H9 (cell line): ENCODE measurements at regions not wholly inside any gene's neighbourhood (a gene's known extent, or its start where the extent isn't known, plus 50 kb on each side); places are given as distances from the start of the nearest gene placed in this dataset.
A peak's percentile ranks its signal among the peaks of the same experiment; 100 is the strongest.

Experiments used
- DNase-seq: peaks from one replicate; pipeline ENCODE4 v3.0.0-alpha.2; 2017
- H2AFZ ChIP-seq: one replicate; pipeline ENCODE4 v1.6.1; 2013; ENCODE audit warnings: mild to moderate bottlenecking, low read length, control low read depth, moderate library complexity
- H2AK5ac ChIP-seq: 2 replicates; pipeline ENCODE4 v1.6.1; 2013; ENCODE audit warnings: low read length, control low read depth, mixed read lengths; ENCODE audit not compliant: insufficient read length
- H2BK120ac ChIP-seq: one replicate; pipeline ENCODE4 v1.6.1; 2013; ENCODE audit warnings: low read depth, mild to moderate bottlenecking, low read length, control low read depth, inconsistent platforms; ENCODE audit not compliant: poor library complexity, severe bottlenecking
- H2BK12ac ChIP-seq: 2 replicates; pipeline ENCODE4 v1.6.1; 2013; ENCODE audit warnings: low read length, control low read depth, mixed read lengths, low read depth; ENCODE audit not compliant: insufficient read length
- H2BK15ac ChIP-seq: 2 replicates; pipeline ENCODE4 v1.6.1; 2013; ENCODE audit warnings: low read depth, low read length, control low read depth
- H2BK20ac ChIP-seq: one replicate; pipeline ENCODE4 v1.6.1; 2013; ENCODE audit warnings: low read depth, mild to moderate bottlenecking, low read length, control low read depth, inconsistent platforms; ENCODE audit not compliant: poor library complexity, severe bottlenecking
- H2BK5ac ChIP-seq: 2 replicates; pipeline ENCODE4 v1.6.1; 2013; ENCODE audit warnings: low read length, control low read depth, mixed read lengths; ENCODE audit not compliant: insufficient read length
- H3K14ac ChIP-seq: 2 replicates; pipeline ENCODE4 v1.6.1; 2013; ENCODE audit warnings: low read length, control low read depth; ENCODE audit not compliant: insufficient read depth
- H3K18ac ChIP-seq: 2 replicates; pipeline ENCODE4 v1.6.1; 2013; ENCODE audit warnings: low read depth, mild to moderate bottlenecking, mixed read lengths, low read length, control low read depth; ENCODE audit not compliant: insufficient read length
- H3K23ac ChIP-seq: 2 replicates; pipeline ENCODE4 v1.6.1; 2013; ENCODE audit warnings: low read length, control low read depth, mixed read lengths, low read depth; ENCODE audit not compliant: insufficient read length
- H3K23me2 ChIP-seq: 2 replicates; pipeline ENCODE4 v1.6.1; 2013; ENCODE audit warnings: low read depth, mild to moderate bottlenecking, mixed read lengths, low read length, control low read depth; ENCODE audit not compliant: insufficient read length, poor library complexity, severe bottlenecking
- H3K27ac ChIP-seq: 2 replicates; pipeline ENCODE4 v1.5.1; 2013; ENCODE audit warnings: low read length, control low read depth, mixed read lengths, low read depth; ENCODE audit not compliant: insufficient read length
- H3K27me3 ChIP-seq: 2 replicates; pipeline ENCODE4 v1.6.1; 2013; ENCODE audit warnings: low read length, control low read depth, inconsistent platforms; ENCODE audit not compliant: insufficient read depth
- H3K4ac ChIP-seq: 2 replicates; pipeline ENCODE4 v1.6.1; 2013; ENCODE audit warnings: low read depth, mild to moderate bottlenecking, control low read depth, inconsistent platforms, low read length, moderate library complexity
- H3K4me1 ChIP-seq: 2 replicates; pipeline ENCODE4 v1.6.1; 2013; ENCODE audit warnings: low read length, control low read depth, inconsistent platforms; ENCODE audit not compliant: insufficient read depth
- H3K4me2 ChIP-seq: 2 replicates; pipeline ENCODE4 v1.6.1; 2013; ENCODE audit warnings: low read length, control low read depth, mixed read lengths; ENCODE audit not compliant: insufficient read length, insufficient read depth
- H3K56ac ChIP-seq: 2 replicates; pipeline ENCODE4 v1.6.1; 2013; ENCODE audit warnings: low read depth, mild to moderate bottlenecking, mixed read lengths, low read length, control low read depth; ENCODE audit not compliant: insufficient read length
- H3K79me1 ChIP-seq: 2 replicates; pipeline ENCODE4 v1.6.1; 2013; ENCODE audit warnings: low read depth, mild to moderate bottlenecking, moderate library complexity, low read length, control low read depth, inconsistent platforms; ENCODE audit not compliant: insufficient read depth, poor library complexity, severe bottlenecking
- H3K79me2 ChIP-seq: 2 replicates; pipeline ENCODE4 v1.6.1; 2013; ENCODE audit warnings: low read length, control low read depth, inconsistent platforms; ENCODE audit not compliant: insufficient read depth
- H3K9ac ChIP-seq: 2 replicates; pipeline ENCODE4 v1.6.1; 2013; ENCODE audit warnings: low read length, control low read depth, mixed read lengths; ENCODE audit not compliant: insufficient read length; ENCODE audit errors: extremely low read depth
- H3K9me3 ChIP-seq: one replicate; pipeline ENCODE4 v1.6.1; 2013; ENCODE audit warnings: low read depth, low read length, inconsistent platforms; ENCODE audit not compliant: control insufficient read depth
- H3T11ph ChIP-seq: one replicate; pipeline ENCODE4 v1.6.1; 2013; ENCODE audit warnings: mild to moderate bottlenecking, low read length, control low read depth, inconsistent platforms
- H4K20me1 ChIP-seq: one replicate; pipeline ENCODE4 v1.6.1; 2013; ENCODE audit not compliant: control insufficient read depth, insufficient read length, insufficient read depth
- H4K5ac ChIP-seq: 2 replicates; pipeline ENCODE4 v1.6.1; 2013; ENCODE audit warnings: low read depth, mild to moderate bottlenecking, mixed read lengths, low read length, control low read depth; ENCODE audit not compliant: insufficient read length
- H4K8ac ChIP-seq: replicated peaks from 2 replicates; pipeline ENCODE4 v1.6.1; 2013; ENCODE audit warnings: low read length, control low read depth, mixed read lengths, low read depth; ENCODE audit not compliant: insufficient read length
- H4K91ac ChIP-seq: 2 replicates; pipeline ENCODE4 v1.6.1; 2013; ENCODE audit warnings: low read depth, mild to moderate bottlenecking, moderate library complexity, mixed read lengths, low read length, control low read depth; ENCODE audit not compliant: insufficient read length
- H3K27ac Mint-ChIP-seq, 3 experiments: 2 replicates in 2 of 3; 3 replicates in 1 of 3; pipeline ENCODE4 v1.8.0; 2020 to 2021; ENCODE audit warnings: mixed read lengths in 3 of 3, mild to moderate bottlenecking in 1 of 3, moderate library complexity in 1 of 3
- H3K27me3 Mint-ChIP-seq: 2 replicates; pipeline ENCODE4 v1.8.0; 2021; ENCODE audit warnings: low read depth, mild to moderate bottlenecking, moderate library complexity, mixed read lengths
- H3K36me3 Mint-ChIP-seq, 3 experiments: 2 replicates in 2 of 3; 3 replicates in 1 of 3; pipeline ENCODE4 v1.8.0; 2020 to 2021; ENCODE audit warnings: low read depth in 3 of 3, mixed read lengths in 3 of 3; ENCODE audit not compliant: insufficient read depth in 1 of 3
- H3K4me1 Mint-ChIP-seq, 2 experiments: 2 replicates each; pipeline ENCODE4 v1.8.0; 2020; ENCODE audit warnings: mixed read lengths in 2 of 2
- H3K4me3 Mint-ChIP-seq, 2 experiments: 2 replicates in 1 of 2; 3 replicates in 1 of 2; pipeline ENCODE4 v1.8.0; 2020 to 2021; ENCODE audit warnings: mild to moderate bottlenecking in 2 of 2, mixed read lengths in 2 of 2, moderate library complexity in 1 of 2
- H3K9me3 Mint-ChIP-seq, 2 experiments: 2 replicates in 1 of 2; 3 replicates in 1 of 2; pipeline ENCODE4 v1.8.0; 2020; ENCODE audit warnings: mild to moderate bottlenecking in 2 of 2, mixed read lengths in 2 of 2, moderate library complexity in 1 of 2
- WGBS: extraction: QIAGEN DNeasy Blood & Tissue Kit; methylation state at CpG from one replicate; pipeline ENCODE4 v1.1.7; 2013; ENCODE audit warnings: missing lambda C conversion rate, low lambda C conversion rate, mixed read lengths; ENCODE audit not compliant: insufficient read length; ENCODE audit errors: extremely low coverage; 5-methylcytosine and 5-hydroxymethylcytosine counted together
- TF ChIP-seq, protein P1 (sequence below): fragments of 200-600 bp; sonication (generic); conservative IDR thresholded peaks from 3 replicates; pipeline ENCODE4 v1.8.0; 2021; ENCODE audit warnings: antibody characterized with exemption, mild to moderate bottlenecking

DNA sequence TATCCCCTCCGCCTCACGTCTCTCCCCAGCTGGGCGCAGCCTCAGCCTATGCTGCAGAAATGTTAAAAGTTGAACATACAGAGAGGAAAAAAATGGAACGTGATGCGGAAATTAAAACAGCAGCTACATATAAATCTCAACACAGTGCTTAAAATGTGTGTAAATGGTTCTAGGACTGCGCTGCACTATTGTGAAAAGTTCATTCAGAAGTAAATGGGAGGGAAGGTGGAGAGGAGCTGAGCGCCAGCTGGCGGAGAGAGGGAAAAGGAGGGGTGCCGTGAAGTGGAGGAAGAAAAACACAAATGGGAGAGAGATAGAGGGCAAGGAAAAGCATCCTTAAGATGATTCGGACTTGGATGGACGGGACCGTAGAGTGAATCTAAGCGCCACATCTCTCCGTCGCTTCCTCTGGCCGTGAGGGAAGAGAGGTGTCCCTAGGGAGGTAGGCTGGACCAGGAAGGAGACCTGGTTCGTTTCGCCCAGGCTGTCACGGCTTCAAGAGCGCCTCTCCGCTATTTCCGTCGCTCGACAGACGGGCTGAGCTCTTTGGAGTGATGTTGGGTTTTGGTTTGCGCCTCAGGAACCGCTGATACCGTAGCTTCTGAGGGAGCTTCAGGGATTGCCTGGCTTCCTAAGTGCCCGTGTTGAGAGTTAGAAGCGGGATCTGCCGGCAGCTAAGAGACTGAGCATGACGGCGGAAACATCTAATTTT, 113.7 kb downstream of the TRIM27 start:
- H3K18ac ChIP-seq = no peak overlapping the region
- H3K4me1 Mint-ChIP-seq = peaks cover 37 to 54% of the 10 kb centered on the region in 2 experiments
- H3K36me3 Mint-ChIP-seq = peaks cover 0 to 2% (median 0%) of the 10 kb centered on the region in 3 experiments; a peak in 1 of 7 replicates
- TF ChIP-seq, protein P1, sequence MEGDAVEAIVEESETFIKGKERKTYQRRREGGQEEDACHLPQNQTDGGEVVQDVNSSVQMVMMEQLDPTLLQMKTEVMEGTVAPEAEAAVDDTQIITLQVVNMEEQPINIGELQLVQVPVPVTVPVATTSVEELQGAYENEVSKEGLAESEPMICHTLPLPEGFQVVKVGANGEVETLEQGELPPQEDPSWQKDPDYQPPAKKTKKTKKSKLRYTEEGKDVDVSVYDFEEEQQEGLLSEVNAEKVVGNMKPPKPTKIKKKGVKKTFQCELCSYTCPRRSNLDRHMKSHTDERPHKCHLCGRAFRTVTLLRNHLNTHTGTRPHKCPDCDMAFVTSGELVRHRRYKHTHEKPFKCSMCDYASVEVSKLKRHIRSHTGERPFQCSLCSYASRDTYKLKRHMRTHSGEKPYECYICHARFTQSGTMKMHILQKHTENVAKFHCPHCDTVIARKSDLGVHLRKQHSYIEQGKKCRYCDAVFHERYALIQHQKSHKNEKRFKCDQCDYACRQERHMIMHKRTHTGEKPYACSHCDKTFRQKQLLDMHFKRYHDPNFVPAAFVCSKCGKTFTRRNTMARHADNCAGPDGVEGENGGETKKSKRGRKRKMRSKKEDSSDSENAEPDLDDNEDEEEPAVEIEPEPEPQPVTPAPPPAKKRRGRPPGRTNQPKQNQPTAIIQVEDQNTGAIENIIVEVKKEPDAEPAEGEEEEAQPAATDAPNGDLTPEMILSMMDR = peak; percentile 25; the same call in 1 of the 3 replicates
- peaks cover 6% of the 10 kb centered on the region for H3K4me1 ChIP-seq
- H3K23me2 ChIP-seq = peaks cover 22% of the 10 kb centered on the region
- H3K79me2 ChIP-seq = no peaks in the 10 kb centered on the region
- H3K9me3 ChIP-seq = no peaks in the 10 kb centered on the region
- H4K5ac ChIP-seq = no peak overlapping the region
- WGBS = no CpG with 5 or more reads among the region's 33 CpGs
- no peak overlapping the region for H2BK12ac ChIP-seq
- H4K20me1 ChIP-seq = no peaks in the 10 kb centered on the region
- H3K9ac ChIP-seq = no peak overlapping the region
- peaks cover 97% of the 10 kb centered on the region for H3K27me3 Mint-ChIP-seq
- no peak overlapping the region for H3K27ac Mint-ChIP-seq
- H3K9me3 Mint-ChIP-seq = peaks cover 3 to 14% of the 10 kb centered on the region in 2 experiments; a peak in 1 of 5 replicates
- no peak overlapping the region for H3K27ac ChIP-seq
- no peak overlapping the region for H2BK5ac ChIP-seq
- peak; percentile 64 for DNase-seq
- H3K4ac ChIP-seq = no peak overlapping the region
- peak overlapping the region; percentile 76 to 85 for H3K4me3 Mint-ChIP-seq
- H3K14ac ChIP-seq = no peak overlapping the region
- H3K4me2 ChIP-seq = peak overlapping the region; percentile 70
- peaks cover 67% of the 10 kb centered on the region for H3K27me3 ChIP-seq
- no peak overlapping the region for H2BK120ac ChIP-seq
- no peak overlapping the region for H2AK5ac ChIP-seq
- no peak overlapping the region for H2BK15ac ChIP-seq
- H3K56ac ChIP-seq = no peak overlapping the region
- H2BK20ac ChIP-seq = no peak overlapping the region
- no peaks in the 10 kb centered on the region for H3K79me1 ChIP-seq
- no peak overlapping the region for H3K23ac ChIP-seq
- no peak overlapping the region for H4K91ac ChIP-seq
- no peak overlapping the region for H3T11ph ChIP-seq
- H4K8ac ChIP-seq = no peak overlapping the region
- H2AFZ ChIP-seq = no peak overlapping the region
